H1 (cell line): ENCODE measurements at regions not wholly inside any gene's neighbourhood (a gene's known extent, or its start where the extent isn't known, plus 50 kb on each side); places are given as distances from the start of the nearest gene placed in this dataset.

ENCODE experiments used
- CTCF ChIA-PET: fragments of 300-600 bp; sonication (Branson Sonifier 250); formaldehyde crosslinking; loops from one replicate; lab custom pipeline; 2021; ENCODE audit not compliant: partially characterized antibody; lab: Charles Lee
- POLR2A ChIA-PET: fragments of 300-600 bp; sonication (Branson Sonifier 250); formaldehyde crosslinking; loops from one replicate; lab custom pipeline; 2021; ENCODE audit warnings: inconsistent platforms; ENCODE audit not compliant: partially characterized antibody; lab: Charles Lee
- DNase-seq, 2 experiments: peaks; one replicate each; pipeline versions ENCODE4 v3.0.0 to v3.0.0-alpha.2; 2010 to 2022; ENCODE audit warnings: low spot score in 2 of 2, low read depth in 1 of 2, mixed read lengths in 1 of 2
- FAIRE-seq: peaks from 2 replicates; lab custom pipeline; 2011; peaks lifted over from hg19 to GRCh38; lab: Jason Lieb, UNC
- H2AFZ ChIP-seq: 2 replicates; pipeline ENCODE4 v1.8.1; 2012; ENCODE audit warnings: low read length, inconsistent platforms
- H2AK5ac ChIP-seq: 2 replicates; pipeline ENCODE4 v1.6.1; 2013; ENCODE audit warnings: low read depth, low read length
- H2BK120ac ChIP-seq: replicated peaks from 2 replicates; pipeline ENCODE3; 2013; ENCODE audit warnings: low read depth, low read length, inconsistent platforms
- H2BK12ac ChIP-seq: 2 replicates; pipeline ENCODE4 v1.6.1; 2013; ENCODE audit warnings: low read depth, low read length
- H2BK15ac ChIP-seq: 2 replicates; pipeline ENCODE4 v1.6.1; 2013; ENCODE audit warnings: low read length
- H2BK20ac ChIP-seq: 2 replicates; pipeline ENCODE4 v1.6.1; 2013; ENCODE audit warnings: low read length
- H2BK5ac ChIP-seq: 2 replicates; pipeline ENCODE4 v1.6.1; 2013; ENCODE audit warnings: low read depth, low read length
- H3K14ac ChIP-seq: 2 replicates; pipeline ENCODE4 v1.6.1; 2013; ENCODE audit warnings: inconsistent platforms; ENCODE audit not compliant: insufficient read length
- H3K18ac ChIP-seq: 2 replicates; pipeline ENCODE4 v1.6.1; 2013; ENCODE audit warnings: low read length; ENCODE audit errors: extremely low read depth
- H3K23ac ChIP-seq: 2 replicates; pipeline ENCODE4 v1.6.1; 2013; ENCODE audit warnings: inconsistent platforms; ENCODE audit not compliant: insufficient read length
- H3K23me2 ChIP-seq: 2 replicates; pipeline ENCODE4 v1.6.1; 2013; ENCODE audit warnings: low read depth, low read length
- H3K27ac ChIP-seq: 2 replicates; pipeline ENCODE4 v1.6.1; 2011; ENCODE audit warnings: low read depth, low read length, inconsistent platforms
- H3K27me3 ChIP-seq, 4 experiments: replicated peaks in 1 of 4; 1 replicate in 1 of 4; 2 replicates in 3 of 4; pipeline versions ENCODE4 v1.6.1 to v1.8.1; 2011 to 2013; ENCODE audit warnings: low read length in 3 of 4, mild to moderate bottlenecking in 3 of 4, inconsistent platforms in 2 of 4, mixed read lengths in 2 of 4, moderate library complexity in 1 of 4; ENCODE audit not compliant: control insufficient read depth in 3 of 4, insufficient read depth in 3 of 4; ENCODE audit errors: extremely low read depth in 1 of 4
- H3K36me3 ChIP-seq, 4 experiments: 2 replicates each; pipeline versions ENCODE4 v1.6.1 to v1.8.1; 2011 to 2013; ENCODE audit warnings: mild to moderate bottlenecking in 4 of 4, low read length in 3 of 4, moderate library complexity in 2 of 4, control low read depth in 1 of 4, inconsistent platforms in 1 of 4; ENCODE audit not compliant: insufficient read depth in 4 of 4, control insufficient read depth in 2 of 4
- H3K4ac ChIP-seq: replicated peaks from 2 replicates; pipeline ENCODE3; 2013; ENCODE audit warnings: low read length, low read depth, mixed read lengths, inconsistent platforms; ENCODE audit not compliant: insufficient read length
- H3K4me1 ChIP-seq, 4 experiments: replicated peaks in 1 of 4; 1 replicate in 1 of 4; 2 replicates in 3 of 4; pipeline versions ENCODE4 v1.6.1 to v1.8.1; 2011 to 2013; ENCODE audit warnings: low read length in 3 of 4, inconsistent platforms in 2 of 4, mixed read lengths in 1 of 4; ENCODE audit not compliant: insufficient read depth in 4 of 4, control insufficient read depth in 3 of 4
- H3K4me2 ChIP-seq, 2 experiments: 2 replicates each; pipeline versions ENCODE4 v1.6.1 to v1.8.1; 2011 to 2013; ENCODE audit warnings: low read depth in 2 of 2, low read length in 2 of 2, control low read depth in 1 of 2, inconsistent platforms in 1 of 2, mild to moderate bottlenecking in 1 of 2; ENCODE audit not compliant: insufficient read depth in 1 of 2
- H3K4me3 ChIP-seq, 4 experiments: fragments of 200-600, 300-600 bp in 1 of 4; sonication (generic), shearing (Covaris generic), sonication (Bioruptor Twin) in 1 of 4; 2 replicates each; pipeline versions ENCODE4 v1.5.1 to v1.8.1; 2011 to 2016; ENCODE audit warnings: low read length in 4 of 4, low read depth in 3 of 4, control low read depth in 2 of 4, inconsistent platforms in 2 of 4, mild to moderate bottlenecking in 2 of 4, mixed read lengths in 1 of 4, moderate library complexity in 1 of 4; ENCODE audit not compliant: insufficient read depth in 2 of 4; ENCODE audit errors: extremely low read depth in 1 of 4
- H3K56ac ChIP-seq: replicated peaks from 2 replicates; pipeline ENCODE3; 2013; ENCODE audit warnings: low read depth, mild to moderate bottlenecking, mixed read lengths, low read length, inconsistent platforms; ENCODE audit not compliant: insufficient read length
- H3K79me1 ChIP-seq: 2 replicates; pipeline ENCODE4 v1.6.1; 2013; ENCODE audit warnings: low read depth, low read length, control low read depth
- H3K79me2 ChIP-seq, 2 experiments: 2 replicates each; pipeline versions ENCODE4 v1.6.1 to v1.8.1; 2012 to 2013; ENCODE audit warnings: low read length in 2 of 2, mild to moderate bottlenecking in 2 of 2, inconsistent platforms in 1 of 2; ENCODE audit not compliant: insufficient read depth in 2 of 2, control insufficient read depth in 1 of 2
- H3K9ac ChIP-seq, 4 experiments: replicated peaks in 1 of 4; 1 replicate in 1 of 4; 2 replicates in 3 of 4; pipeline versions ENCODE4 v1.6.1 to v1.8.1; 2011 to 2013; ENCODE audit warnings: low read depth in 3 of 4, low read length in 3 of 4, control low read depth in 2 of 4, mild to moderate bottlenecking in 2 of 4, moderate library complexity in 2 of 4, inconsistent platforms in 1 of 4; ENCODE audit errors: extremely low read depth in 1 of 4
- H3K9me3 ChIP-seq, 2 experiments: 2 replicates each; pipeline versions ENCODE4 v1.6.1 to v1.8.1; 2012 to 2013; ENCODE audit warnings: mild to moderate bottlenecking in 2 of 2, moderate library complexity in 2 of 2, control low read depth in 1 of 2, inconsistent platforms in 1 of 2, low read depth in 1 of 2, low read length in 1 of 2, mixed read lengths in 1 of 2; ENCODE audit not compliant: insufficient read depth in 2 of 2
- H4K20me1 ChIP-seq, 2 experiments: replicated peaks in 1 of 2; 2 replicates each; pipeline versions ENCODE3 to v1.8.1; 2011 to 2013; ENCODE audit warnings: inconsistent platforms in 2 of 2, low read length in 2 of 2, mild to moderate bottlenecking in 1 of 2; ENCODE audit not compliant: insufficient read depth in 2 of 2, control insufficient read depth in 1 of 2
- H4K5ac ChIP-seq: 2 replicates; pipeline ENCODE4 v1.6.1; 2013; ENCODE audit warnings: low read length, low read depth, mixed read lengths, inconsistent platforms; ENCODE audit not compliant: insufficient read length
- H4K8ac ChIP-seq: 2 replicates; pipeline ENCODE4 v1.8.0; 2013; ENCODE audit warnings: mild to moderate bottlenecking, moderate library complexity, low read length, inconsistent platforms; ENCODE audit not compliant: insufficient read depth; ENCODE audit errors: extremely low read depth
- H4K91ac ChIP-seq: replicated peaks from 2 replicates; pipeline ENCODE3; 2013; ENCODE audit warnings: low read length, mixed read lengths, inconsistent platforms; ENCODE audit not compliant: insufficient read length
- ATF2 ChIP-seq: IDR thresholded peaks from 2 replicates; pipeline ENCODE4 v1.6.1; 2012; ENCODE audit warnings: low read length, inconsistent platforms
- CBX5 ChIP-seq: fragments of 300-800, 300-1000 bp; sonication (generic); IDR thresholded peaks from 2 replicates; pipeline ENCODE4 v1.7.1; 2016; ENCODE audit warnings: antibody characterized with exemption, low read length, low read depth
- CHD2 ChIP-seq: IDR thresholded peaks from 2 replicates; pipeline ENCODE4 v1.6.1; 2012; ENCODE audit warnings: low read length, improper control_type of control experiment
- CTCF ChIP-seq, 3 experiments: IDR thresholded peaks; 1 replicate in 2 of 3; 2 replicates in 1 of 3; pipeline versions ENCODE4 v1.5.1 to v1.6.1; 2011; ENCODE audit warnings: low read length in 3 of 3, mild to moderate bottlenecking in 3 of 3, inconsistent platforms in 2 of 3, low read depth in 1 of 3, moderate library complexity in 1 of 3; ENCODE audit not compliant: insufficient read depth in 1 of 3; ENCODE audit errors: control extremely low read depth in 1 of 3
- MAFK ChIP-seq: IDR thresholded peaks from 2 replicates; pipeline ENCODE4 v1.6.1; 2012; ENCODE audit warnings: low read depth, mild to moderate bottlenecking, improper control_type of control experiment, low read length
- MAX ChIP-seq: IDR thresholded peaks from 2 replicates; pipeline ENCODE4 v1.6.1; 2012; ENCODE audit warnings: inconsistent platforms
- RNF2 ChIP-seq: fragments of 200-900, 300-1000 bp; sonication (generic); IDR thresholded peaks from 2 replicates; pipeline ENCODE4 v1.7.1; 2016; ENCODE audit warnings: borderline replicate concordance, low read depth, mild to moderate bottlenecking, antibody characterized with exemption, low read length; ENCODE audit not compliant: poor library complexity, severe bottlenecking; ENCODE audit errors: missing control alignments
- SIRT6 ChIP-seq: IDR thresholded peaks from one replicate; pipeline ENCODE4 v1.7.1; 2012; ENCODE audit warnings: low read length, inconsistent platforms
- SUZ12 ChIP-seq: fragments of 200-600 bp; sonication (generic); IDR thresholded peaks from 2 replicates; pipeline ENCODE4 v1.6.1; 2012; ENCODE audit warnings: mild to moderate bottlenecking, inconsistent platforms, low read length, moderate library complexity, mixed read lengths
- WGBS, 2 experiments: shearing (Covaris generic) in 1 of 2; methylation state at CpG; one replicate each; pipeline versions ENCODE4 v1.1.6 to v1.1.7; 2013 to 2015; ENCODE audit warnings: low lambda C conversion rate in 2 of 2, mixed read lengths in 2 of 2, inconsistent platforms in 1 of 2, low coverage in 1 of 2, missing lambda C conversion rate in 1 of 2; ENCODE audit not compliant: insufficient replicate concordance in 2 of 2, insufficient coverage in 1 of 2, insufficient read length in 1 of 2; ENCODE audit errors: extremely low coverage in 1 of 2, missing lambda C conversion rate in 1 of 2; 5-methylcytosine and 5-hydroxymethylcytosine counted together

GRCh38 chr12:71242511-71242910, 84.7 kb upstream of the TSPAN8 start:
- no peak overlapping the region for H3K14ac ChIP-seq
- H3K23me2 ChIP-seq, result no peaks in the 10 kb centered on the region
- CTCF ChIA-PET, result no interaction called here
- no peak overlapping the region for H3K4me2 ChIP-seq
- no peaks in the 10 kb centered on the region for H3K27me3 ChIP-seq
- H2BK5ac ChIP-seq, result no peak overlapping the region
- H3K4ac ChIP-seq, result no peak overlapping the region
- no peak overlapping the region for H2BK20ac ChIP-seq
- no peak overlapping the region for H2BK120ac ChIP-seq
- no peak overlapping the region for H2AFZ ChIP-seq
- H3K79me2 ChIP-seq, result no peaks in the 10 kb centered on the region
- no peak overlapping the region for H2AK5ac ChIP-seq
- DNase-seq (no peak), FAIRE-seq (no peak)
- no peak overlapping the region for H4K91ac ChIP-seq
- H4K5ac ChIP-seq, result no peak overlapping the region
- no peaks in the 10 kb centered on the region for H3K36me3 ChIP-seq
- H2BK12ac ChIP-seq, result no peak overlapping the region
- POLR2A ChIA-PET, result interaction anchor here (1.4 kb wide), 1 partner anchor 422 kb away, joined by 3 read pairs; the partner anchor contains the start of genes THAP2 and ZFC3H1
- 86% methylated on average over 2 of the region's 2 CpGs; no CpG with 5 or more reads in 1 of the 2 experiments for WGBS, 2 experiments
- no peaks in the 10 kb centered on the region for H3K9me3 ChIP-seq
- no peak overlapping the region for H3K23ac ChIP-seq
- no peak overlapping the region for H3K9ac ChIP-seq
- H4K8ac ChIP-seq, result no peak overlapping the region
- H3K4me3 ChIP-seq, result no peak overlapping the region
- no peak overlapping the region for H3K56ac ChIP-seq
- H3K27ac ChIP-seq, result no peak overlapping the region
- H4K20me1 ChIP-seq, result no peaks in the 10 kb centered on the region
- no peaks in the 10 kb centered on the region for H3K4me1 ChIP-seq
- no peak overlapping the region for H3K18ac ChIP-seq
- no peaks in the 10 kb centered on the region for H3K79me1 ChIP-seq
- no peak overlapping the region for H2BK15ac ChIP-seq
- TF ChIP-seq CBX5 (no peak), RNF2 (no peak), MAFK (no peak), CTCF (IDR thresholded peaks at IDR 0.05; ENCODE audit: control extremely low read depth in 1 of 3, insufficient read depth in 1 of 3, low read depth in 1 of 3, low read length in 3 of 3) (no peak), CHD2 (no peak), ATF2 (no peak), MAX (no peak), SIRT6 (no peak), SUZ12 (no peak)
